ENCODE measurements at regions not wholly inside any gene's neighbourhood (a gene's known extent, or its start where the extent isn't known, plus 50 kb on each side); places are given as distances from the start of the nearest gene placed in this dataset.
"Not testable (repeated sequence)": the region's sequence is repeated elsewhere in the genome, so short reads cannot be mapped to it uniquely, and the experiment has no call there.

GRCh38 chr9:129561594-129562281 lies 59.2 kb downstream of the C9orf50 start:
- DNase-seq (ENCODE audit: low read depth, low spot score) = no peak

GRCh38 chr9:129560881-129561306 lies 60.0 kb downstream of the C9orf50 start:
- DNase-seq (ENCODE audit: low read depth, low spot score) = no peak

GRCh38 chr9:129559506-129559881 lies 61.4 kb downstream of the C9orf50 start:
- DNase-seq (ENCODE audit: low read depth, low spot score) = no peak

- DNase-seq (ENCODE audit: low read depth, low spot score) = no peak
These were observed 62.1 kb downstream of the C9orf50 start for GRCh38 chr9:129558551-129559505.

GRCh38 chr9:129558063-129558550 lies 62.8 kb downstream of the C9orf50 start:
- DNase-seq (ENCODE audit: low read depth, low spot score) = no peak

GRCh38 chr9:129557192-129558036 lies 63.5 kb downstream of the C9orf50 start:
- DNase-seq (ENCODE audit: low read depth, low spot score) = no peak

- no peak for DNase-seq (ENCODE audit: low read depth, low spot score)
These were observed 64.3 kb downstream of the C9orf50 start for GRCh38 chr9:129556491-129557191.

GRCh38 chr9:129555512-129556215 lies 65.2 kb downstream of the C9orf50 start:
- DNase-seq (ENCODE audit: low read depth, low spot score) = no peak

- no peak for DNase-seq (ENCODE audit: low read depth, low spot score)
These were observed 66.3 kb downstream of the C9orf50 start for GRCh38 chr9:129554649-129555048.

- no peak for DNase-seq (ENCODE audit: low read depth, low spot score)
These were observed 67.6 kb downstream of the C9orf50 start for GRCh38 chr9:129553277-129553676.

- no peak for DNase-seq (ENCODE audit: low read depth, low spot score)
These were observed 68.8 kb downstream of the C9orf50 start for GRCh38 chr9:129552064-129552463.

GRCh38 chr9:129551393-129551973 lies 69.4 kb downstream of the C9orf50 start:
- no peak for DNase-seq (ENCODE audit: low read depth, low spot score)

- not testable (repeated sequence) for DNase-seq (ENCODE audit: low read depth, low spot score)
These were observed 69.9 kb downstream of the C9orf50 start for GRCh38 chr9:129550977-129551376.

GRCh38 chr9:129550199-129550839 lies 70.6 kb downstream of the C9orf50 start:
- DNase-seq (ENCODE audit: low read depth, low spot score) = no peak

- DNase-seq (ENCODE audit: low read depth, low spot score) = no peak
These were observed 71.2 kb downstream of the C9orf50 start for GRCh38 chr9:129549684-129550083.

GRCh38 chr9:129549139-129549538 lies 71.8 kb downstream of the C9orf50 start:
- DNase-seq (ENCODE audit: low read depth, low spot score) = no peak

GRCh38 chr9:129548571-129549135 lies 72.2 kb downstream of the C9orf50 start:
- DNase-seq (ENCODE audit: low read depth, low spot score) = no peak

- no peak for DNase-seq (ENCODE audit: low read depth, low spot score)
These were observed 72.9 kb downstream of the C9orf50 start for GRCh38 chr9:129547869-129548570.

- no peak for DNase-seq (ENCODE audit: low read depth, low spot score)
These were observed 73.8 kb downstream of the C9orf50 start for GRCh38 chr9:129547063-129547462.

All from activated CD4-positive, CD25-positive, alpha-beta regulatory T cell treated with anti-CD3 and anti-CD28 coated beads, Interleukin-2, amount 50 U/mL, for 16 hours (primary cell).